SK-N-DZ (cell line): ENCODE measurements at regions not wholly inside any gene's neighbourhood (a gene's known extent, or its start where the extent isn't known, plus 50 kb on each side); places are given as distances from the start of the nearest gene placed in this dataset.

Source experiments
- DNase-seq: peaks from one replicate; pipeline ENCODE4 v3.0.0-alpha.2; 2015; ENCODE audit warnings: low spot score
- small RNA-seq, 2 experiments: library from RNA; depleted of rRNA; stranded (forward); fragments of <200 nt; gene quantifications; one replicate each; pipeline ENCODE3, GENCODE V24; 2014

- no peak for DNase-seq
Observed at GRCh38 chr18:67600181-67601180, 84.0 kb upstream of the DSEL start.

GRCh38 chr18:67599277-67599676, 82.8 kb upstream of the DSEL start:
- DNase-seq = no peak

- no peak for DNase-seq
Observed at GRCh38 chr18:67597759-67598158, 81.2 kb upstream of the DSEL start.

GRCh38 chr18:67596003-67596402, 79.5 kb upstream of the DSEL start:
- no peak for DNase-seq

GRCh38 chr18:67590571-67591141, 74.1 kb upstream of the DSEL start:
- no peak for DNase-seq

- DNase-seq = no peak
Observed at GRCh38 chr18:67589325-67589724, 72.8 kb upstream of the DSEL start.

- peak; percentile 4 for DNase-seq
Observed at GRCh38 chr18:67586101-67586500, 69.6 kb upstream of the DSEL start.

GRCh38 chr18:67583621-67584020, 67.1 kb upstream of the DSEL start:
- DNase-seq = no peak

GRCh38 chr18:67582488-67582887, 66.0 kb upstream of the DSEL start:
- no peak for DNase-seq

- DNase-seq = no peak
Observed at GRCh38 chr18:67581178-67581577, 64.7 kb upstream of the DSEL start.

- DNase-seq = no peak
Observed at GRCh38 chr18:67577386-67577785, 60.9 kb upstream of the DSEL start.

GRCh38 chr18:67574749-67575148, 58.2 kb upstream of the DSEL start:
- DNase-seq = no peak

GRCh38 chr18:67568166-67568565, 51.6 kb upstream of the DSEL start:
- DNase-seq = no peak

Small RNAs in the stretch of these regions (small RNA-seq; reads per million reads assigned to genes)
- 0 reads per million in 2 experiments for gene AC067819.1
